Liver (tissue), 7 donors: ENCODE measurements at regions not wholly inside any gene's neighbourhood (a gene's known extent, or its start where the extent isn't known, plus 50 kb on each side); places are given as distances from the start of the nearest gene placed in this dataset.

Experiments
- DNase-seq: peaks from one replicate; pipeline ENCODE4 v3.0.0-alpha.2; 2017; ENCODE audit warnings: low spot score
- H3K27ac ChIP-seq, 2 donors: one replicate each; pipeline ENCODE4 v1.7.0; 2013; ENCODE audit warnings: inconsistent platforms in 2 of 2, low read length in 2 of 2, control low read depth in 1 of 2, low read depth in 1 of 2, mild to moderate bottlenecking in 1 of 2
- H3K27me3 ChIP-seq, 4 donors: one replicate each; pipeline versions ENCODE4 v1.6.1 to v1.7.0; 2013; ENCODE audit warnings: low read length in 3 of 4, inconsistent platforms in 1 of 4, mild to moderate bottlenecking in 1 of 4, moderate library complexity in 1 of 4; ENCODE audit not compliant: control insufficient read depth in 4 of 4, insufficient read depth in 4 of 4
- H3K36me3 ChIP-seq, 4 donors: one replicate each; pipeline versions ENCODE4 v1.6.1 to v1.7.0; 2013; ENCODE audit warnings: low read length in 3 of 4, mild to moderate bottlenecking in 3 of 4, low read depth in 1 of 4, moderate library complexity in 1 of 4; ENCODE audit not compliant: control insufficient read depth in 4 of 4, insufficient read depth in 3 of 4
- H3K4me1 ChIP-seq, 4 donors: one replicate each; pipeline versions ENCODE4 v1.6.1 to v1.7.0; 2013; ENCODE audit warnings: low read length in 3 of 4, mild to moderate bottlenecking in 3 of 4, moderate library complexity in 1 of 4; ENCODE audit not compliant: control insufficient read depth in 4 of 4, insufficient read depth in 4 of 4
- H3K4me3 ChIP-seq, 3 donors: one replicate each; pipeline versions ENCODE4 v1.6.1 to v1.7.0; 2013; ENCODE audit warnings: low read length in 3 of 3, control low read depth in 1 of 3, low read depth in 1 of 3, mild to moderate bottlenecking in 1 of 3
- H3K9ac ChIP-seq, 2 donors: one replicate each; pipeline ENCODE4 v1.7.0; 2013; ENCODE audit warnings: low read length in 2 of 2, mild to moderate bottlenecking in 2 of 2, moderate library complexity in 2 of 2, control low read depth in 1 of 2, low read depth in 1 of 2
- H3K9me3 ChIP-seq, 4 donors: one replicate each; pipeline versions ENCODE4 v1.6.1 to v1.7.0; 2013; ENCODE audit warnings: low read length in 3 of 4; ENCODE audit not compliant: control insufficient read depth in 4 of 4
- CTCF ChIP-seq: fragments of 150-350 bp; IDR thresholded peaks from 2 replicates; pipeline ENCODE4 v1.5.1; 2017; ENCODE audit warnings: improper control_type of control experiment, low read depth, low read length; ENCODE audit not compliant: missing input control
- EGR1 ChIP-seq, 2 donors: IDR thresholded peaks; 2 replicates each; pipeline ENCODE4 v1.6.1; 2016 to 2018; ENCODE audit warnings: antibody characterized with exemption in 2 of 2, low read depth in 2 of 2
- FOXA1 ChIP-seq: IDR thresholded peaks from 2 replicates; pipeline ENCODE4 v1.6.1; 2016; ENCODE audit warnings: antibody characterized with exemption
- FOXA2 ChIP-seq: IDR thresholded peaks from 2 replicates; pipeline ENCODE4 v1.6.1; 2016; ENCODE audit warnings: antibody characterized with exemption
- GABPA ChIP-seq, 2 donors: IDR thresholded peaks in 1 of 2; conservative IDR thresholded peaks in 1 of 2; 2 replicates each; pipeline ENCODE4 v1.6.1; 2016; ENCODE audit warnings: antibody characterized with exemption in 2 of 2, mild to moderate bottlenecking in 1 of 2, moderate library complexity in 1 of 2
- HNF4A ChIP-seq, 2 donors: conservative IDR thresholded peaks; 2 replicates each; pipeline ENCODE4 v1.6.1; 2016; ENCODE audit warnings: antibody characterized with exemption in 2 of 2, mild to moderate bottlenecking in 2 of 2
- HNF4G ChIP-seq: IDR thresholded peaks from 2 replicates; pipeline ENCODE4 v1.6.1; 2016; ENCODE audit warnings: antibody characterized with exemption
- JUND ChIP-seq, 2 donors: IDR thresholded peaks; 2 replicates each; pipeline ENCODE4 v1.6.1; 2016; ENCODE audit warnings: antibody characterized with exemption in 2 of 2
- NR2F2 ChIP-seq: IDR thresholded peaks from 2 replicates; pipeline ENCODE4 v1.6.1; 2016; ENCODE audit warnings: antibody characterized with exemption
- RAD21 ChIP-seq, 2 donors: IDR thresholded peaks; 2 replicates each; pipeline ENCODE4 v1.6.1; 2016; ENCODE audit warnings: antibody characterized with exemption in 2 of 2, mild to moderate bottlenecking in 2 of 2
- RXRA ChIP-seq, 2 donors: IDR thresholded peaks; 2 replicates each; pipeline ENCODE4 v1.6.1; 2017 to 2018; ENCODE audit warnings: antibody characterized with exemption in 2 of 2, mild to moderate bottlenecking in 1 of 2
- SP1 ChIP-seq: IDR thresholded peaks from 2 replicates; pipeline ENCODE4 v1.6.1; 2018; ENCODE audit warnings: antibody characterized with exemption, mild to moderate bottlenecking
- TAF1 ChIP-seq: conservative IDR thresholded peaks from 2 replicates; pipeline ENCODE4 v1.6.1; 2016; ENCODE audit warnings: antibody characterized with exemption, mild to moderate bottlenecking
- YY1 ChIP-seq: IDR thresholded peaks from 2 replicates; pipeline ENCODE4 v1.6.1; 2016; ENCODE audit warnings: antibody characterized with exemption, mild to moderate bottlenecking
- TF ChIP-seq, protein P1 (sequence below): IDR thresholded peaks from 2 replicates; pipeline ENCODE4 v1.6.1; 2016; ENCODE audit warnings: antibody characterized with exemption, mild to moderate bottlenecking
- TF ChIP-seq, protein P2 (sequence below): IDR thresholded peaks from 2 replicates; pipeline ENCODE4 v1.6.1; 2016; ENCODE audit warnings: antibody characterized with exemption
- TF ChIP-seq, protein P3 (sequence below): IDR thresholded peaks from 2 replicates; pipeline ENCODE4 v1.6.1; 2016; ENCODE audit warnings: antibody characterized with exemption
- donor health status: healthy.
- donor health status: healthy.
- donor health status: healthy.
- donor health status: healthy.

GRCh38 chr2:194304191-194304590, 1352.8 kb upstream of the SLC39A10 start:
- Histone ChIP-seq H3K9ac (no peak overlapping the region), H3K27ac (no peak overlapping the region), H3K9me3 (no peaks in the 10 kb centered on the region), H3K36me3 (no peaks in the 10 kb centered on the region), H3K4me1 (no peaks in the 10 kb centered on the region), H3K27me3 (no peaks in the 10 kb centered on the region), H3K4me3 (no peak overlapping the region)
- DNase-seq, result no peak
- TF ChIP-seq GABPA (IDR thresholded peaks at IDR 0.05 in 1 of 2, conservative IDR thresholded peaks at IDR 0.05 in 1 of 2) (no peak), YY1 (no peak), EGR1 (IDR thresholded peaks at IDR 0.05; ENCODE audit: low read depth in 2 of 2) (no peak), FOXA1 (no peak), FOXA2 (no peak), NR2F2 (no peak), CTCF (no peak), HNF4A (conservative IDR thresholded peaks at IDR 0.05) (no peak), HNF4G (no peak), TAF1 (no peak), RAD21 (IDR thresholded peaks at IDR 0.05) (no peak)
- TF ChIP-seq, protein P1, sequence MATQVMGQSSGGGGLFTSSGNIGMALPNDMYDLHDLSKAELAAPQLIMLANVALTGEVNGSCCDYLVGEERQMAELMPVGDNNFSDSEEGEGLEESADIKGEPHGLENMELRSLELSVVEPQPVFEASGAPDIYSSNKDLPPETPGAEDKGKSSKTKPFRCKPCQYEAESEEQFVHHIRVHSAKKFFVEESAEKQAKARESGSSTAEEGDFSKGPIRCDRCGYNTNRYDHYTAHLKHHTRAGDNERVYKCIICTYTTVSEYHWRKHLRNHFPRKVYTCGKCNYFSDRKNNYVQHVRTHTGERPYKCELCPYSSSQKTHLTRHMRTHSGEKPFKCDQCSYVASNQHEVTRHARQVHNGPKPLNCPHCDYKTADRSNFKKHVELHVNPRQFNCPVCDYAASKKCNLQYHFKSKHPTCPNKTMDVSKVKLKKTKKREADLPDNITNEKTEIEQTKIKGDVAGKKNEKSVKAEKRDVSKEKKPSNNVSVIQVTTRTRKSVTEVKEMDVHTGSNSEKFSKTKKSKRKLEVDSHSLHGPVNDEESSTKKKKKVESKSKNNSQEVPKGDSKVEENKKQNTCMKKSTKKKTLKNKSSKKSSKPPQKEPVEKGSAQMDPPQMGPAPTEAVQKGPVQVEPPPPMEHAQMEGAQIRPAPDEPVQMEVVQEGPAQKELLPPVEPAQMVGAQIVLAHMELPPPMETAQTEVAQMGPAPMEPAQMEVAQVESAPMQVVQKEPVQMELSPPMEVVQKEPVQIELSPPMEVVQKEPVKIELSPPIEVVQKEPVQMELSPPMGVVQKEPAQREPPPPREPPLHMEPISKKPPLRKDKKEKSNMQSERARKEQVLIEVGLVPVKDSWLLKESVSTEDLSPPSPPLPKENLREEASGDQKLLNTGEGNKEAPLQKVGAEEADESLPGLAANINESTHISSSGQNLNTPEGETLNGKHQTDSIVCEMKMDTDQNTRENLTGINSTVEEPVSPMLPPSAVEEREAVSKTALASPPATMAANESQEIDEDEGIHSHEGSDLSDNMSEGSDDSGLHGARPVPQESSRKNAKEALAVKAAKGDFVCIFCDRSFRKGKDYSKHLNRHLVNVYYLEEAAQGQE, result no peak
- TF ChIP-seq, protein P2, sequence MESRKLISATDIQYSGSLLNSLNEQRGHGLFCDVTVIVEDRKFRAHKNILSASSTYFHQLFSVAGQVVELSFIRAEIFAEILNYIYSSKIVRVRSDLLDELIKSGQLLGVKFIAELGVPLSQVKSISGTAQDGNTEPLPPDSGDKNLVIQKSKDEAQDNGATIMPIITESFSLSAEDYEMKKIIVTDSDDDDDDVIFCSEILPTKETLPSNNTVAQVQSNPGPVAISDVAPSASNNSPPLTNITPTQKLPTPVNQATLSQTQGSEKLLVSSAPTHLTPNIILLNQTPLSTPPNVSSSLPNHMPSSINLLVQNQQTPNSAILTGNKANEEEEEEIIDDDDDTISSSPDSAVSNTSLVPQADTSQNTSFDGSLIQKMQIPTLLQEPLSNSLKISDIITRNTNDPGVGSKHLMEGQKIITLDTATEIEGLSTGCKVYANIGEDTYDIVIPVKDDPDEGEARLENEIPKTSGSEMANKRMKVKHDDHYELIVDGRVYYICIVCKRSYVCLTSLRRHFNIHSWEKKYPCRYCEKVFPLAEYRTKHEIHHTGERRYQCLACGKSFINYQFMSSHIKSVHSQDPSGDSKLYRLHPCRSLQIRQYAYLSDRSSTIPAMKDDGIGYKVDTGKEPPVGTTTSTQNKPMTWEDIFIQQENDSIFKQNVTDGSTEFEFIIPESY, result no peak
- TF ChIP-seq, protein P3, sequence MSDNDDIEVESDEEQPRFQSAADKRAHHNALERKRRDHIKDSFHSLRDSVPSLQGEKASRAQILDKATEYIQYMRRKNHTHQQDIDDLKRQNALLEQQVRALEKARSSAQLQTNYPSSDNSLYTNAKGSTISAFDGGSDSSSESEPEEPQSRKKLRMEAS, result no peak

DNA sequence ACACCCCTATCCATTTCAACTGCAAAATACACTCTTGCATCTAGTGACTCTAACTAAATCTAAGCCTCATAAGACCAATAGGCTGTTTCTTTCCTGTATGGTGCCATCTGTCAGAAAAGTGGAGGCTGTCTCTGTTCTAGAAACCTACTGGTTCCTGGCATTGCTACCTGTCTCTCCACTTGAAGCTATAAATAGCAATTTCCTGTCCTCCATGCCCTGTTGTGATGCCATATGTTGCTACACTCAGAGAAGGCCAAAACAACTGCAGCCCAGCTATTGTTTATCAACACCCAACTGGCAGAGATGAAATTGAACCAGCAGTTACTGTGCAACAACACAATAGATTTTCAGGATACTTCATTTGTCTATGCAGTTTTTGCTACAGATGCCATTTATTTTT, 1355.1 kb upstream of the SLC39A10 start:
- Histone ChIP-seq H3K9ac (no peak overlapping the region), H3K27ac (no peak overlapping the region), H3K4me3 (no peak overlapping the region), H3K4me1 (no peaks in the 10 kb centered on the region), H3K9me3 (no peaks in the 10 kb centered on the region), H3K27me3 (no peaks in the 10 kb centered on the region), H3K36me3 (no peaks in the 10 kb centered on the region)
- no peak for DNase-seq
- no peak for TF ChIP-seq RXRA (IDR thresholded peaks at IDR 0.05)
- no peak for TF ChIP-seq CTCF
- TF ChIP-seq RAD21 (IDR thresholded peaks at IDR 0.05), result no peak
- TF ChIP-seq SP1, result no peak
- no peak for TF ChIP-seq HNF4G
- TF ChIP-seq YY1, result no peak
- TF ChIP-seq GABPA (IDR thresholded peaks at IDR 0.05 in 1 of 2, conservative IDR thresholded peaks at IDR 0.05 in 1 of 2), result no peak
- TF ChIP-seq JUND (IDR thresholded peaks at IDR 0.05), result no peak
- no peak for TF ChIP-seq TAF1
- TF ChIP-seq, protein P1, result no peak
- TF ChIP-seq, protein P3, result no peak
- no peak for TF ChIP-seq NR2F2
